ENCODE measurements at regions not wholly inside any gene's neighbourhood (a gene's known extent, or its start where the extent isn't known, plus 50 kb on each side); places are given as distances from the start of the nearest gene placed in this dataset.

DNA sequence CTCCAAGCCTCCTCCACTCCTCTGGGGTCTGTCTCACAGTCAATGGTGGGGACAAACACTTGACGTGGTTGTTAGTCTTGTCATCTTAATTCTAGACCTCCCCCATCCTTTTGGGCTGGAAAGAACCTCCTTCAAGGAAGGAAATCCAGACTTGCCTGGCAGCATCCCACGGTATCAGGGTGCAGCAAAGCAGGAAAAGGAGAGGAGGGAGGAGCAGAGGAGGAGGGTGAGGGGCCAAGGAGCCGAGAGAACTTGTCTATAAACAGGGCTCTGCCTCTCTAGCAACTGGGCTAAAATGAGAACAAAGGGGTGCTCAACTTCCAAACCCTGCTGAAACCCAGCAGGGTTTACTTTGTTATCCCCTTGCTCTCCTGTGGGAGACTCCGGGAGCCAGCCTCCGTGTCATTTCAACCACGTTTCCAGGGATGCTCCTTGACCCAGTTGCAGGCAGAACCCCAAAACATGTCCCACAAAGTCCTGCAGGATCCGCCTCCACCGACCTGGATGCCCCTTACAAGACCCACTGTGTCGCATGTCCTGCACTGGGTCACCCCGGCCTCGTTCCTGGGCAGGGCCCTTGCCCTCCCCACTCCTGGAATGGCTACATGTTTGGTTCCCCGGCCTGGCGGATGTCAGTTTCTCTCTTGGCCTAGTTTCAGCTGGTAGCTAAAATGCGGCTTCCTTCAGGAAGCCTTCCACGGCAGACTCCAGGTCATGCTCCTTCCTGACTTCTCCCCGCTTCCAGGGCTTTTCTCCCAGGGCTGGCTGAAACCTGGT is 69.7 kb upstream of the MGMT start:
- H3K4me2 ChIP-seq (ENCODE audit: low read depth, low read length), result no peak overlapping the region
- TF ChIP-seq RXRA (CRISPR knock-in tag; IDR thresholded peaks at IDR 0.05) (no peak), ZNF333 (CRISPR knock-in tag; IDR thresholded peaks at IDR 0.05; ENCODE audit: borderline replicate concordance) (no peak), EHMT2 (IDR thresholded peaks at IDR 0.05; ENCODE audit: borderline replicate concordance, low read depth, low read length) (no peak), ZNF776 (CRISPR knock-in tag; IDR thresholded peaks at IDR 0.05) (no peak), ARID2 (CRISPR knock-in tag; IDR thresholded peaks at IDR 0.05; ENCODE audit: borderline replicate concordance) (no peak), PREB (CRISPR knock-in tag; IDR thresholded peaks at IDR 0.05) (no peak), KDM1A (CRISPR knock-in tag; IDR thresholded peaks at IDR 0.05) (no peak), ATF7 (IDR thresholded peaks at IDR 0.05) (no peak), ATF7 (CRISPR knock-in tag; IDR thresholded peaks at IDR 0.05) (no peak), MXI1 (IDR thresholded peaks at IDR 0.05; ENCODE audit: borderline replicate concordance, low read depth, low read length) (no peak), NBN (conservative IDR thresholded peaks at IDR 0.05) (no peak), XBP1 (CRISPR knock-in tag; IDR thresholded peaks at IDR 0.05) (no peak), PRPF4 (IDR thresholded peaks at IDR 0.05; ENCODE audit: low read depth, low read length, poor library complexity, severe bottlenecking) (no peak), ATF7-NPFF (CRISPR knock-in tag; IDR thresholded peaks at IDR 0.05; ENCODE audit: low read depth) (no peak), ZNF160 (CRISPR knock-in tag; IDR thresholded peaks at IDR 0.05) (no peak), ZNF710 (CRISPR knock-in tag; IDR thresholded peaks at IDR 0.05; ENCODE audit: borderline replicate concordance) (no peak), NR1H2 (CRISPR knock-in tag; IDR thresholded peaks at IDR 0.05; ENCODE audit: borderline replicate concordance, low read depth) (no peak)
- TF ChIP-seq, protein P1, sequence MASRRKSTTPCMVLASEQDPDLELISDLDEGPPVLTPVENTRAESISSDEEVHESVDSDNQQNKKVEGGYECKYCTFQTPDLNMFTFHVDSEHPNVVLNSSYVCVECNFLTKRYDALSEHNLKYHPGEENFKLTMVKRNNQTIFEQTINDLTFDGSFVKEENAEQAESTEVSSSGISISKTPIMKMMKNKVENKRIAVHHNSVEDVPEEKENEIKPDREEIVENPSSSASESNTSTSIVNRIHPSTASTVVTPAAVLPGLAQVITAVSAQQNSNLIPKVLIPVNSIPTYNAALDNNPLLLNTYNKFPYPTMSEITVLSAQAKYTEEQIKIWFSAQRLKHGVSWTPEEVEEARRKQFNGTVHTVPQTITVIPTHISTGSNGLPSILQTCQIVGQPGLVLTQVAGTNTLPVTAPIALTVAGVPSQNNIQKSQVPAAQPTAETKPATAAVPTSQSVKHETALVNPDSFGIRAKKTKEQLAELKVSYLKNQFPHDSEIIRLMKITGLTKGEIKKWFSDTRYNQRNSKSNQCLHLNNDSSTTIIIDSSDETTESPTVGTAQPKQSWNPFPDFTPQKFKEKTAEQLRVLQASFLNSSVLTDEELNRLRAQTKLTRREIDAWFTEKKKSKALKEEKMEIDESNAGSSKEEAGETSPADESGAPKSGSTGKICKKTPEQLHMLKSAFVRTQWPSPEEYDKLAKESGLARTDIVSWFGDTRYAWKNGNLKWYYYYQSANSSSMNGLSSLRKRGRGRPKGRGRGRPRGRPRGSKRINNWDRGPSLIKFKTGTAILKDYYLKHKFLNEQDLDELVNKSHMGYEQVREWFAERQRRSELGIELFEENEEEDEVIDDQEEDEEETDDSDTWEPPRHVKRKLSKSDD (CRISPR knock-in tag; IDR thresholded peaks at IDR 0.05; ENCODE audit: low read depth), result no peak
- no peak overlapping the region for H2AFZ ChIP-seq (ENCODE audit: low read length)
- H3K79me2 ChIP-seq (ENCODE audit: insufficient read depth, low read length), result no peaks in the 10 kb centered on the region
- in situ Hi-C loops (cut with HindIII; ENCODE audit: extremely low pct_ligation_motif_present, low pct_unique_long_range_greater_than_20kb), result no loop called here
- intact Hi-C loops (cut with micrococcal nuclease; ENCODE audit: unreplicated experiment), result no loop called here
- no peaks in the 10 kb centered on the region for H3K4me1 ChIP-seq (ENCODE audit: insufficient read depth, low read length)
- no peak for ATAC-seq
- H3K36me3 ChIP-seq (replicated peaks in 1 of 2; ENCODE audit: control insufficient read depth in 1 of 2, insufficient read depth in 2 of 2, low read length in 2 of 2), result no peaks in the 10 kb centered on the region
- 20% methylated on average over 12 of the region's 16 CpGs for WGBS (ENCODE audit: low lambda C conversion rate)
- H3K9me3 ChIP-seq (ENCODE audit: low read length), result no peaks in the 10 kb centered on the region
- CTCF ChIA-PET (ENCODE audit: low intra/inter-chr PET ratio, low total read pairs), result no interaction called here
- H3K27me3 ChIP-seq (ENCODE audit: control insufficient read depth in 1 of 2, insufficient read depth in 2 of 2, low read length in 2 of 2), result peaks cover 0 to 46% of the 10 kb centered on the region in 2 experiments; a peak in 3 of 5 replicates
- no peak for DNase-seq (ENCODE audit: low spot score)
- POLR2A ChIA-PET, result no interaction called here
- no peak overlapping the region for H3K27ac ChIP-seq (ENCODE audit: extremely low read length, insufficient read depth, low read length)
- H3K4me3 ChIP-seq (replicated peaks in 1 of 3; ENCODE audit: insufficient read depth in 1 of 3, low read depth in 2 of 3, low read length in 3 of 3), result no peak overlapping the region
- no peaks in the 10 kb centered on the region for H4K20me1 ChIP-seq (ENCODE audit: insufficient read depth, low read length)
- no peak overlapping the region for H3K9ac ChIP-seq (ENCODE audit: insufficient read depth, low read depth, low read length)
- BruUV-seq (replicated peaks), result no TSS peak
- no peak for FAIRE-seq

Data from HepG2 (cell line).